GM19328 (cell line): ENCODE measurements at regions not wholly inside any gene's neighbourhood (a gene's known extent, or its start where the extent isn't known, plus 50 kb on each side); places are given as distances from the start of the nearest gene placed in this dataset.
"Not testable (repeated sequence)": the region's sequence is repeated elsewhere in the genome, so short reads cannot be mapped to it uniquely, and the experiment has no call there.

ENCODE experiments used
- ATAC-seq: cut with Tn5 transposase; IDR thresholded peaks from one replicate; pipeline ENCODE4 v1.9.1; 2021; ENCODE audit warnings: mild to moderate bottlenecking, moderate library complexity; ENCODE audit not compliant: unreplicated experiment

DNA sequence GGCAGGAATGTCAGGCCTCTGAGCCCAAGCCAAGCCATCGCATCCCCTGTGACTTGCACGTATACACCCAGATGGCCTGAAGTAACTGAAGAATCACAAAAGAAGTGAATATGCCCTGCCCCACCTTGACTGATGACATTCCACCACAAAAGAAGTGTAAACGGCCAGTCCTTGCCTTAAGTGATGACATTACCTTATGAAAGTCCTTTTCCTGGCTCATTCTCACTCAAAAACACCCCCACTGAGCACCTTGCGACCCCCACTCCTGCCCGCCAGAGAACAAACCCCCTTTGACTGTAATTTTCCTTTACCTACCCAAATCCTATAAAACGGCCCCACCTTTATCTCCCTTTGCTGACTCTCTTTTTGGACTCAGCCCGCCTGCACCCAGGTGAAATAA, 185.8 kb upstream of the MEIS1 start:
- not testable (repeated sequence) for ATAC-seq

DNA sequence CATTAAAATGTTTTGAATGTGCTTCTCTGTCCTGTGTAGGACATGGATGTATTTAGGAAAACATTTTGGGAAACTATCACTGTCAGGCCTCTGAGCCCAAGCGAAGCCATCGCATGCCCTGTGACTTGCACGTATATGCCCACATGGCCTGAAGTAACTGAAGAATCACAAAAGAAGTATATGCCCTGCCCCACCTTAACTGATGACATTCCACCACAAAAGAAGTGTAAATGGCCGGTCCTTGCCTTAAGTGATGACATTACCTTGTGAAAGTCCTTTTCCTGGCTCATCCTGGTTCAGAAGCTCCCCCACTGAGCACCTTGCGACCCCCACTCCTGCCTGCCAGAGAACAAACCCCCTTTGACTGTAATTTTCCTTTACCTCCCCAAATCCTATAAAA, 191.1 kb upstream of the MEIS1 start:
- ATAC-seq = not testable (repeated sequence)

GRCh38 chr2:66242888-66243287, 192.0 kb upstream of the MEIS1 start:
- not testable (repeated sequence) for ATAC-seq

DNA sequence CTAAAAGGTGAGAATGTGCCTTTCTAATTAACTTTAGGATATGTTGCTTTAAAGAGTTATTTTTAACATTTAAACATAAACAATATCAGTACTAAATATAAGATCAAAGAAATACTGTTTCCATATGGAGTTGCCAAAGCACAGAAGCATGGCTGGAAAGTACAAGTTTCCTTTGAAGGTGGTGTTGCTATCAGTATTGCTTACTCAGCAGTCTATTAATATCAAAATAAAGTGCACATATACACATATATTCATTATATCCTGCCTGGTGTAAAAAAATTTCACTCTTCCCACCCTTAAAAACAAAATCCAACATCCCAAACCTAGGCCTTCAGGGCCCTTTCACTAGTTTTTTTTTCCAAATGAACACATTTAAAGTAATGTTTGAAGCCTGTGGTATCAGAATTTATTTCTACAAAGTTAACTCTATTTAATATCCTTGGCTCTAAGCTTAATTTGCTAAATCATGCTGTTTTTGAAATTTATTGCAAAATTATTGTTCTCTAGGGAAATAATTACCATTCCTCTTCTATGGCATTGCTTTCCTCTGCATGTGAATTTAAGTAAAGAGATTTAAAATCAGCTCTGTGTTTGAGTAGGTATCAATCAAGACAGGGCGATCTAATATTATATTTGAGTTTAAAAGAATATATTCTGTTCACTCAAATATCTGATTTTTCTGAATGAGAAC, 192.7 kb upstream of the MEIS1 start:
- no peak for ATAC-seq

GRCh38 chr2:66240286-66240685, 194.6 kb upstream of the MEIS1 start:
- ATAC-seq = no peak

GRCh38 chr2:66239655-66240054, 195.3 kb upstream of the MEIS1 start:
- ATAC-seq = no peak

DNA sequence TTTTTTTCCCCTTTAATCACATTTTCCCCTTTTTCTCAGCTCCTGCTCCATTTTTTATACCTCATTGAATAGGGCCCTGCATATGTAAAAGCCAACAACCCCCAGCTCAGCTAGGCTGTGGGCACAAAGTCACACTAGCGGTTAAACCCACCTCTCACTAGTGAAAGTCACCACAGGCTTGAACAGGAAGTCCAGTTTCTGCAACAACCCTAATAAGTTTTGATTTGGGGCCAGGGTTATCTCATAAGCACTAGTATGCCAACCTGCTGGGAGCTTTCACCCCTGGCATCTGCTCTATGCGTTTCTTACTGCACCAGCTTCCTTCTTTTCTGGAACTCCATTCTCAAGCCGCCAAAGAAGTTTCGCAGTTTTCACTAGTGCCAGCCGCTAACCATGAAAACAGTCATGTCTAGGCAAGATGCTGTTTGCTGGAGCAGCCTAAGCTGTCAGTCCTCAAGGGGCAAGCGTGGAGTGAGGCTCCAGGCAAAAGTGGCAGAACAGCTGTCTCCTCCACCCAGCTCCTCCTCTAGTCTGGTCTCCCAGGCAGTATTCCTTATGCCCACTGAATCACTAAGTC, 197.0 kb upstream of the MEIS1 start:
- ATAC-seq = no peak

DNA sequence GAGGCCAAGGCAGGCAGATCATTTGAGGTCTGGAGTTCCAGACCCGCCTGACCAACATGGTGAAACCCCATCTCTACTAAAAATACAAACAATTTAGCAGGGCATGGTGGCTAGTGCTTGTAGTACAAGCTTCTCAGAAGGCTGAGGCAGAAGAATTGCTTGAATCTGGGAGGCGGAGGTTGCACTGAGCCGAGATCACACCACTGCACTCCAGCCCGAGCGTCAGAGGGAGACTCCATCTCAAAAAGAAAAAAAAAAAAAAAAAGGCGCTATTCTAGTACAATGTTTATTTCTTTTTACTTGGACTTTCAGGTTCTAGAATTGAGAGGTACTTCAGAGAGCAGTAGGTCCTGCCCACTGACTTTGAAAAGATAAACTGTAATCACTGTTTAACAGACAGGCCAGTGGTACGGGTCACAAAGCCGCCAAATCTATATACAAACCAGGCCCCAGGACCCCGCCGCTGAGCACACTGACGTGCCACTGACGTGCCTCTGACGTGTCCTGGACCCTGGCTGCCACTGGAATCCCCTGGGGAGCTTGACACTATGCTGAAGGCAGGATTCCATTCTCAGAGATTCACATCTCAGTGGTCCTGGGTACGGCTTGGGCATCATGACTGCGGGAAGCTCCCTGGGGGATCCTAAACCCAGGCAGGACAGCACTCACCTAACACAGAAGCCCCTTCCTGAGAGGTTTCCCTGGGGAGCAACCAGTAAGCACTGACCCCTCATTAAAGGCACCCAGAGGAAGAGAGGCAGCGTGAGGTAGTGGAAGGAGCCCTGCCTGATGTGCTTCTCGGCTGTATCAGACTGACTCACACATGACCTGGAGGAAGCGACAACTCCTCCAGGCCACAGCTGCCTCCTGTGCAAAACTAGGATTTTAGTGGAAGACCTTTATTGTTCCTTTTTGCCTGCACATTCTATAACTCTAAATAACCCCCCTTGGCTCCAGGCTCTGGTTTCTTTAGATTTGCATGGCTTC, 197.8 kb upstream of the MEIS1 start:
- ATAC-seq = no peak

DNA sequence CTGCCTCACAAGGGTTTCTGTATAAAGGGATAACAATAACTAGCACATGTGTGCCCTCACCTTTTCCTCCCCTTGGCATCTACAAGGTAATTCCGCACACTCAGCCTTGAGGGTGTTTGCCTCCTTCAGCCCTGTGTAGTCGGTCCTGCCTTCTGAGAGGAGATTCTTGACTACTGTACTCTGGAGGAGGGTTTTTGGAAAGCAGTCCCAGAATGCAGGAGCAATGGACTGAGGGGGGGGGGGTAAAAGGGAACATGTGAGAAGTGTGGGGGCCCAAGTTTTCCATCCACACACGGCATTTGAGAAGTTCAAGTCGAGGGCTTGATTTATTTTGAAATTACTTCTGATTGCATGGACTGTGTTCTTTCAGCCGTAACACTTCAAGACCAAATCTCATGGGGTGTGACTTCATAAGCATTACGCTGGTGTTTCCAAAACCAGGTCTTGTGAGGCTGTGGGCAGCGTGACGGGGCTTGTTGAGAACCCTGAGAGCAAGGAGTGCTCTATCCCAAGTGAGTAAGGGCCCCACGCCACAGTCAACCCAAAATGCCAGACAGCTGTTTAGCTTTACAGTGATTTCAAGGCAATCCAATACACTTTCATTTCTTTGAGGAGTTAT, 198.7 kb upstream of the MEIS1 start:
- no peak for ATAC-seq

DNA sequence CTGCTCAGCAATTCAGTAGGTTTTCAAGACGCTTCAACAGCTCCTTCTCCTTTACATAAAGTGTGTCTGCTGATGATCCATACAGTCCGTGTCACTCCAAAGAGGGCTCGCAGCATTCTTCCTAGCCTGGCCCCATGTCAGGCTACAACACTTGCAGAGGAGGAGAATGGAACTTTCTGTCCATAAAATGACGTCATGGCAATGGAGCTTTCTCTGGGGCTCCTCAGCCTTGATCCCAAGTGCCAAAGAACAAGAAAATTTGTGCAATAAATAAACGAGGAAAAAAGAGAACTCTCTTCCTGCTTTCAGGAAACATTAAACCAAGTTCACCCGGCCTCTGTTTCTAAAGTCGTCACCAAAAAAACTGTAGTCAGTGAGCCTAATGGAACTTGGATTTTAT, 199.5 kb upstream of the MEIS1 start:
- no peak for ATAC-seq

GRCh38 chr2:66233981-66234380, 200.9 kb upstream of the MEIS1 start:
- ATAC-seq = no peak

DNA sequence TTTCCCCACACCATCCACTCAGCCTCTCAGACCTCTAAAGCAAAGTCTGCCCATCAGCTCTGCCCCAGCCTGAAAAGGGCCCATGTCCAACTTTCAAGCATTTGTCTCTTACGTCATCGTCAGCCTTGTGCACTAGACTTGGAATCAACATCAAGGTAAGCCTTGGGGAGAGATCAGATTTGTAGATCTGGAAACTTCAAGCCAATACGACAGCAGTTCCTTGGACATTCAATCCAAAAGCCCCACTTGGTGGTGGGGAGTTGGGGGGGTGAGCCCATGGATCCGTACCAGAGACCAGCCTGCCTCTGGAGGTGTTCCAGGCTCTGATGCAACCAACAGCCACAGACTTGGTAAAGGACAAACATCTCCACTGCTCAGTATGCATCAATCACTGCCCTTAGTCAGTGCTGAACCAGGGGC, 206.8 kb upstream of the MEIS1 start:
- no peak for ATAC-seq

DNA sequence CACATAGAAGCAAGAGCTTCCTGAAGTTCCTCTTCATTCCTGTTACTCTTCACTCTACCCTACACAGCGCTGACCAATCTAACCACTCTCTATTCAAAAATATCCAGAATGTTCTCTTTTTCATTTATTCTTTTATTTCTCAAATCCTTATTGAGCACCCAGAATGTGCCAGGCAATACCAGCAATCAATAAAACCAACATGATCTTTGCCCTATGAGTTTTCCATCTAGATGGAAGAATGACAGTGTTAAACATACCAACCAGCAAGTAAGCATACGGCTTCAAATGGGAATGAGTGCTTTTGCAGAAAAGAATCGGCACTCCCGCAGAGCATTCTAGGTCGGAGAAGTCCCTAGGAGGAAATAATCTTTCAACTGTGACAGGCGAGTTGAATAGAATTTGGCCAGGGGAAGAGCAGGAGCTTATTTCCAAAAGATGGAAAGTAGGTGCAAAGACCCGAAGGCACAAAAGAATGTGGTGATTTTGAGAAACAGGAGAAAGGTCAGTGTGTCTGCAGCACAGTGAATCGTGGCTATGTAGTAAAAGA, 217.8 kb upstream of the MEIS1 start:
- no peak for ATAC-seq

DNA sequence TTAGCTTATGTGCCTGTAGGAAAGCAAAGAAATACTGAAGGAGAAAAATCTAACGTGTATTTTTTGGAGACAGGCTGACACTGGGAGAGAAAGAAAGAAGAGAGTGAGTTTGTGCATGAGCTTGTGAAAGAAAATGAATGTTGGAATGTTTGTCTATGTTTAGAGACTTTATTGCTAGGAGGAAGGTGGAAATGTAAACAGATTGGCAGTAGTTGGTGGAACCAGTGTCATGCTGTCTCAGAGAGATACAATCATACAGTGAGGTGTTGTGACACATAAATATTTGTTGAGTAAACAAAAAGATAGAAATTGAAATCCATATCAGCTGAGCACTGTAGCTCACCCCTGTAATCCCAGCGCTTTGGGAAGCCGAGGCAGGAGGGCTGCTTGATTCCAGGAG, 222.2 kb upstream of the MEIS1 start:
- ATAC-seq = no peak

- no peak for ATAC-seq
Measured at GRCh38 chr2:66202586-66202985, 232.3 kb upstream of the MEIS1 start.

DNA sequence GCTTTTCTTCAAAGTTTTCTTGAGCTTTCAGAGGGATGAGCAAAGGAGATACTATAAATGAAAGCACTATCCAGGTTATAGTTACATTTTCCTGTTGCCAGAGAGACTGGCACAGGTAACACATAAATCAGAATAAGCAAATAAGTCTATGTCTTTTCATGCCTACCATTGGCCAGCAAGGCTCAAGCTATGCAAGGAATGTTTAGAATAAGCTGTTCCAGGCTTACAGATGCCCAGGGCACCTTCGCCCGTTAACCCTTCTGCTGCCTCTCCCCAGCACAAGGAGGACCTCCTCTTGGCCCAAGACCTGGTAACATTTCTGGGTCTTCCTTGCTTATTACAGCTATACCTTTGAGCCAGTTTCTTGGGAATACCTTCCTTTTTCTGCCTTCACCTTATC, 233.7 kb upstream of the MEIS1 start:
- ATAC-seq = no peak

GRCh38 chr2:66198873-66199272, 236.1 kb upstream of the MEIS1 start:
- no peak for ATAC-seq

- no peak for ATAC-seq
Measured at GRCh38 chr2:66192888-66193287, 242.0 kb upstream of the MEIS1 start.

DNA sequence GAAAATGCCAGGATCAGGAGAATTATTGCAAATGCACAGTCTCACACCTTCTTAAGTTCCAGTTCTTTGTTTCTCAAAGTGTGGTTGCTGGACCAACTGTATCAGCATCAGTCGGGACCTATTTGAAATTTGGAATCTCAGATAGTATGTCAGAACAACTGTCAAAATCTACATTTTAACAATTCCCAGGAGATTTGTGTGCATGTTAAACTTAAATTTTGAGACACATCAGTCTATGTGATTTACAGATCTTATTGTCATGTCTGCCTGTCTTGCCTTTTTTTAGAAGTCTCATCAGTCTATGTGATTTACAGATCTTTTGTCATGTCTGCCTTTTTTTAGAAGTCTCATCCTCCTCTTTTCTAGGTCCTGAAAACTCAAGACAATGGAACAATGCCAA, 243.6 kb upstream of the MEIS1 start:
- ATAC-seq = no peak

GRCh38 chr2:66189553-66189952, 245.4 kb upstream of the MEIS1 start:
- ATAC-seq = no peak

GRCh38 chr2:66186537-66186936, 248.4 kb upstream of the MEIS1 start:
- no peak for ATAC-seq
